Fibroblast of lung (primary cell): ENCODE measurements at regions not wholly inside any gene's neighbourhood (a gene's known extent, or its start where the extent isn't known, plus 50 kb on each side); places are given as distances from the start of the nearest gene placed in this dataset.
A peak's percentile ranks its signal among the peaks of the same experiment; 100 is the strongest.

Source experiments
- DNase-seq, 2 donors: peaks; one replicate each; pipeline versions ENCODE4 v3.0.0 to v3.0.0-alpha.2; 2010; ENCODE audit warnings: low read depth in 2 of 2
- H2AFZ ChIP-seq: 2 replicates; pipeline ENCODE4 v1.5.1; 2012; ENCODE audit warnings: low read length, control low read depth, inconsistent platforms
- H3K27ac ChIP-seq: 2 replicates; pipeline ENCODE4 v1.5.1; 2011; ENCODE audit warnings: low read length, control low read depth; ENCODE audit not compliant: insufficient read depth
- H3K27me3 ChIP-seq: 2 replicates; pipeline ENCODE4 v1.5.1; 2011; ENCODE audit warnings: mild to moderate bottlenecking, low read length; ENCODE audit not compliant: control insufficient read depth, insufficient read depth
- H3K36me3 ChIP-seq: 2 replicates; pipeline ENCODE4 v1.5.1; 2011; ENCODE audit warnings: low read length; ENCODE audit not compliant: control insufficient read depth, insufficient read depth
- H3K4me1 ChIP-seq: 2 replicates; pipeline ENCODE4 v1.5.1; 2011; ENCODE audit warnings: low read length; ENCODE audit not compliant: control insufficient read depth, insufficient read depth; ENCODE audit errors: extremely low read depth
- H3K4me2 ChIP-seq: 2 replicates; pipeline ENCODE4 v1.5.1; 2011; ENCODE audit warnings: low read length, control low read depth; ENCODE audit not compliant: insufficient read depth; ENCODE audit errors: extremely low read depth
- H3K4me3 ChIP-seq, 4 experiments: fragments of 200-600 bp in 1 of 4; sonication (generic) in 1 of 4; replicated peaks in 1 of 4; 2 replicates each; pipeline ENCODE4 v1.5.1; 2011 to 2016; ENCODE audit warnings: low read length in 4 of 4, low read depth in 3 of 4, mild to moderate bottlenecking in 3 of 4, control low read depth in 2 of 4, inconsistent platforms in 1 of 4, mixed read lengths in 1 of 4; ENCODE audit not compliant: insufficient read depth in 1 of 4; ENCODE audit errors: control extremely low read depth in 1 of 4
- H3K79me2 ChIP-seq: 2 replicates; pipeline ENCODE4 v1.5.1; 2012; ENCODE audit warnings: mild to moderate bottlenecking, low read length, inconsistent platforms; ENCODE audit not compliant: control insufficient read depth, insufficient read depth
- H3K9ac ChIP-seq: 2 replicates; pipeline ENCODE4 v1.5.1; 2011; ENCODE audit warnings: mild to moderate bottlenecking, low read length, control low read depth; ENCODE audit not compliant: insufficient read depth
- H3K9me3 ChIP-seq: 2 replicates; pipeline ENCODE4 v1.5.1; 2012; ENCODE audit warnings: low read depth, low read length; ENCODE audit not compliant: control insufficient read depth, insufficient read depth
- H4K20me1 ChIP-seq: 2 replicates; pipeline ENCODE4 v1.5.1; 2011; ENCODE audit warnings: low read length; ENCODE audit not compliant: control insufficient read depth, insufficient read depth; ENCODE audit errors: extremely low read depth
- EZH2 ChIP-seq: IDR thresholded peaks from 2 replicates; pipeline ENCODE4 v1.5.1; 2012; ENCODE audit warnings: low read length, control low read depth, mild to moderate bottlenecking; ENCODE audit errors: missing control alignments
- TF ChIP-seq, protein P1 (sequence below), 2 donors: IDR thresholded peaks in 1 of 2; conservative IDR thresholded peaks in 1 of 2; 1 replicate in 1 of 2; 2 replicates in 1 of 2; pipeline ENCODE4 v1.5.1; 2011 to 2012; ENCODE audit warnings: low read length in 2 of 2, control low read depth in 1 of 2, inconsistent platforms in 1 of 2, low read depth in 1 of 2, mild to moderate bottlenecking in 1 of 2

DNA sequence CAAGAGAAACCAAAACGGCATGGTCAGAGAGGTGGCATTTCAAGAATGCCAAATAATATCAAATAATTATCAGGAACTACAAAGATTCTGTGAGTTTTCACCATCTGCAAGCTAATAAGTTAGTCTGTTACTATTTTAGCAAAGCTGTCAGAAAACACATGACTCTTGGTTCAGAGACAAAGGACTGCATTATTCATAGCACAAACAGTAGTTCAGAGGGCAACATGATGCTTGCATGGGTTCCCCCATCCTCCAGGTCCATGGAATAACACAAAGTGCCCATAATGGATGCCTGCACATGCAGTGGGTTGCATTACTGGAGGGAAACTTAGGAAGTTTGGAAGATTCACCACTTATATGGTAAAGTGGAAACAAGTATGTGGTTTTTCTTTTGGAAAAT is 228.8 kb upstream of the ALCAM start:
- Histone ChIP-seq H4K20me1 (no peaks in the 10 kb centered on the region), H2AFZ (no peak overlapping the region), H3K27me3 (no peaks in the 10 kb centered on the region), H3K4me3 (no peak overlapping the region), H3K9ac (no peak overlapping the region), H3K9me3 (no peaks in the 10 kb centered on the region), H3K36me3 (no peaks in the 10 kb centered on the region), H3K79me2 (no peaks in the 10 kb centered on the region), H3K4me1 (no peaks in the 10 kb centered on the region), H3K4me2 (no peak overlapping the region), H3K27ac (no peak overlapping the region)
- DNase-seq = peak in 1 of 2 donors; percentile 4
- TF ChIP-seq, protein P1, sequence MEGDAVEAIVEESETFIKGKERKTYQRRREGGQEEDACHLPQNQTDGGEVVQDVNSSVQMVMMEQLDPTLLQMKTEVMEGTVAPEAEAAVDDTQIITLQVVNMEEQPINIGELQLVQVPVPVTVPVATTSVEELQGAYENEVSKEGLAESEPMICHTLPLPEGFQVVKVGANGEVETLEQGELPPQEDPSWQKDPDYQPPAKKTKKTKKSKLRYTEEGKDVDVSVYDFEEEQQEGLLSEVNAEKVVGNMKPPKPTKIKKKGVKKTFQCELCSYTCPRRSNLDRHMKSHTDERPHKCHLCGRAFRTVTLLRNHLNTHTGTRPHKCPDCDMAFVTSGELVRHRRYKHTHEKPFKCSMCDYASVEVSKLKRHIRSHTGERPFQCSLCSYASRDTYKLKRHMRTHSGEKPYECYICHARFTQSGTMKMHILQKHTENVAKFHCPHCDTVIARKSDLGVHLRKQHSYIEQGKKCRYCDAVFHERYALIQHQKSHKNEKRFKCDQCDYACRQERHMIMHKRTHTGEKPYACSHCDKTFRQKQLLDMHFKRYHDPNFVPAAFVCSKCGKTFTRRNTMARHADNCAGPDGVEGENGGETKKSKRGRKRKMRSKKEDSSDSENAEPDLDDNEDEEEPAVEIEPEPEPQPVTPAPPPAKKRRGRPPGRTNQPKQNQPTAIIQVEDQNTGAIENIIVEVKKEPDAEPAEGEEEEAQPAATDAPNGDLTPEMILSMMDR (conservative IDR thresholded peaks at IDR 0.05 in 1 of 2, IDR thresholded peaks at IDR 0.05 in 1 of 2; ENCODE audit: low read depth in 1 of 2, low read length in 2 of 2) = no peak
- no peak for TF ChIP-seq EZH2

DNA sequence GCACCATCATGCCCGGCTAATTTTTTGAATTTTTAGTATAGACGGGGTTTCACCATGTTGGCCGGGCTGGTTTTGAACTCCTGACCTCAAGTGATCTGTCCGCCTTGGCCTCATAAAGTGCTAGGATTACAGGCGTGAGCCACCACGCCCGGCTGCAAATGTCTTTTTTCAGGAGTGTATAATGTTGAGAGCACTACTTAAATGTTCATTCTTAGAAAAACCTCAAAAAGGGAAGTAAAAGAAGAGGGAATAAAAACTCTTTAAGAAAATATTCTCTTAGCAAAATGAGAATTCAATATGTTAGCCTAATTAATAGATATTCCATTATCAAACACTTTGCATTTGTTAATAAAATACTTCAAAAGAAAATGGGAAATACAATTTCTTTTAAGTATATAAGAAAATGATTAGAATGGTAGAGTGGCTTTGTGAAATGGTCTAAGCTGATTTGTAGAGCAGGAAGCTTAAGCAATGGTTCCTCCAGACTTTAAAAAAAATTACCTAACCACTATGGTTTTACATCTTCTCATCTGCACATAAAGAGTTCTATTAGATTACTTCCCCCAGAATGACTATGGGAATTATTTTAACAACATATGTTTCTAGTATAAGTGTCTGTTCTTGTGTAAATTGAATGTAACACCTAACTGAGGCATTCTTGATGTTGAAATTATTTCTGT is 226.7 kb upstream of the ALCAM start:
- H3K27ac ChIP-seq = no peak overlapping the region
- no peaks in the 10 kb centered on the region for H3K4me1 ChIP-seq
- no peaks in the 10 kb centered on the region for H3K79me2 ChIP-seq
- DNase-seq = no peak
- no peaks in the 10 kb centered on the region for H4K20me1 ChIP-seq
- TF ChIP-seq, protein P1 (conservative IDR thresholded peaks at IDR 0.05 in 1 of 2, IDR thresholded peaks at IDR 0.05 in 1 of 2; ENCODE audit: low read depth in 1 of 2, low read length in 2 of 2) = no peak
- TF ChIP-seq EZH2 = no peak
- no peak overlapping the region for H3K4me2 ChIP-seq
- H3K27me3 ChIP-seq = no peaks in the 10 kb centered on the region
- no peak overlapping the region for H3K4me3 ChIP-seq
- H3K36me3 ChIP-seq = no peaks in the 10 kb centered on the region
- H2AFZ ChIP-seq = no peak overlapping the region
- H3K9me3 ChIP-seq = no peaks in the 10 kb centered on the region
- no peak overlapping the region for H3K9ac ChIP-seq

DNA sequence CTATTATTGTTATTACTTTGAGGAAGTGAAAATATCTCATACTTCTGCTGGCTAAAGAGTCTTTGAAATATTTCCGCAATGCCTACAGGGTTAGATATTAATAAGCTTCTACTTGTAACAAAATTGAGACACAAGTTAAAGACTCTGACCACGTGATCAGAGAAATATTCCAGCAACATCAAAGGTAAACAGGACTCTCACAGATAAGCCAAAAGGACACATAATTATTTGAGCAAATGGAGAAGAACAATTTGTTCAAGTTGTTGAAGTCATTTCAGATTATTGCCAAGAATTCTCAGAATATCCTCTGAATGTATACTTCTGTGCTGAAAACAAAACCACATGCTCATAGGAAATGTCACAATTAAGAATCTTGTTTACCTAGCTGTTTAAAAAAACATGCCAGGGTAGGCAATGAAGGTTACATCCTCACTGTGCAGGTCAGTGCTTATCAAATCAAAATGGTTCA is 225.8 kb upstream of the ALCAM start:
- H3K9ac ChIP-seq = no peak overlapping the region
- H3K4me2 ChIP-seq = no peak overlapping the region
- H3K79me2 ChIP-seq = no peaks in the 10 kb centered on the region
- no peak overlapping the region for H3K27ac ChIP-seq
- peak in 1 of 2 donors; percentile 2 for DNase-seq
- TF ChIP-seq EZH2 = no peak
- TF ChIP-seq, protein P1 (conservative IDR thresholded peaks at IDR 0.05 in 1 of 2, IDR thresholded peaks at IDR 0.05 in 1 of 2; ENCODE audit: low read depth in 1 of 2, low read length in 2 of 2) = no peak
- no peak overlapping the region for H3K4me3 ChIP-seq
- H3K27me3 ChIP-seq = no peaks in the 10 kb centered on the region
- H3K36me3 ChIP-seq = no peaks in the 10 kb centered on the region
- H4K20me1 ChIP-seq = no peaks in the 10 kb centered on the region
- no peaks in the 10 kb centered on the region for H3K4me1 ChIP-seq
- no peaks in the 10 kb centered on the region for H3K9me3 ChIP-seq
- no peak overlapping the region for H2AFZ ChIP-seq
